ENCODE measurements at regions not wholly inside any gene's neighbourhood (a gene's known extent, or its start where the extent isn't known, plus 50 kb on each side); places are given as distances from the start of the nearest gene placed in this dataset.
A peak's percentile ranks its signal among the peaks of the same experiment; 100 is the strongest.
"Not testable (repeated sequence)": the region's sequence is repeated elsewhere in the genome, so short reads cannot be mapped to it uniquely, and the experiment has no call there.

GRCh38 chr11:37170311-37170710, 572.3 kb upstream of the RAG2 start:
- no peaks in the 10 kb centered on the region for H3K36me3 Mint-ChIP-seq
- no peaks in the 10 kb centered on the region for H3K27me3 Mint-ChIP-seq
- H3K9me3 Mint-ChIP-seq, result peaks cover 16% of the 10 kb centered on the region
- H3K27ac Mint-ChIP-seq, result no peak overlapping the region
- no peak overlapping the region for H3K4me3 Mint-ChIP-seq
- TF ChIP-seq CTCF (conservative IDR thresholded peaks at IDR 0.05), result no peak
- H3K4me1 Mint-ChIP-seq (ENCODE audit: unreplicated experiment), result peaks cover 2% of the 10 kb centered on the region
- no peak for DNase-seq (ENCODE audit: extremely low spot score, unreplicated experiment)

- DNase-seq (ENCODE audit: extremely low spot score, unreplicated experiment); H3K27me3 Mint-ChIP-seq; H3K4me1 Mint-ChIP-seq (ENCODE audit: unreplicated experiment); H3K4me3 Mint-ChIP-seq; H3K9me3 Mint-ChIP-seq; H3K36me3 Mint-ChIP-seq; H3K27ac Mint-ChIP-seq: not testable (repeated sequence)
Measured at GRCh38 chr11:37145434-37145833, 547.4 kb upstream of the RAG2 start.

- no peak overlapping the region for H3K4me3 Mint-ChIP-seq
- TF ChIP-seq CTCF (conservative IDR thresholded peaks at IDR 0.05), result no peak
- no peak for DNase-seq (ENCODE audit: extremely low spot score, unreplicated experiment)
- no peaks in the 10 kb centered on the region for H3K9me3 Mint-ChIP-seq
- no peak overlapping the region for H3K27ac Mint-ChIP-seq
- no peaks in the 10 kb centered on the region for H3K4me1 Mint-ChIP-seq (ENCODE audit: unreplicated experiment)
- H3K36me3 Mint-ChIP-seq, result no peaks in the 10 kb centered on the region
- no peaks in the 10 kb centered on the region for H3K27me3 Mint-ChIP-seq
Measured at GRCh38 chr11:37142591-37142990, 544.6 kb upstream of the RAG2 start.

- TF ChIP-seq CTCF (conservative IDR thresholded peaks at IDR 0.05), result no peak
- Mint-ChIP-seq H3K4me3 (no peak overlapping the region), H3K9me3 (no peaks in the 10 kb centered on the region), H3K27ac (no peak overlapping the region), H3K27me3 (no peaks in the 10 kb centered on the region), H3K36me3 (no peaks in the 10 kb centered on the region), H3K4me1 (ENCODE audit: unreplicated experiment) (no peaks in the 10 kb centered on the region)
- DNase-seq (ENCODE audit: extremely low spot score, unreplicated experiment), result no peak
Measured at GRCh38 chr11:37141707-37142106, 543.7 kb upstream of the RAG2 start.

- not testable (repeated sequence) for H3K4me1 Mint-ChIP-seq (ENCODE audit: unreplicated experiment); DNase-seq (ENCODE audit: extremely low spot score, unreplicated experiment); H3K27ac Mint-ChIP-seq; H3K36me3 Mint-ChIP-seq; H3K27me3 Mint-ChIP-seq
- H3K9me3 Mint-ChIP-seq, result peaks cover 11% of the 10 kb centered on the region
- peak overlapping the region; percentile 12 for H3K4me3 Mint-ChIP-seq
Measured at GRCh38 chr11:37135606-37136005, 537.6 kb upstream of the RAG2 start.

- Mint-ChIP-seq H3K27ac (no peak overlapping the region), H3K36me3 (no peaks in the 10 kb centered on the region), H3K4me1 (ENCODE audit: unreplicated experiment) (no peaks in the 10 kb centered on the region), H3K9me3 (peaks cover 12% of the 10 kb centered on the region), H3K27me3 (no peaks in the 10 kb centered on the region), H3K4me3 (no peak overlapping the region)
- DNase-seq (ENCODE audit: extremely low spot score, unreplicated experiment), result no peak
- TF ChIP-seq CTCF (conservative IDR thresholded peaks at IDR 0.05), result no peak
Measured at GRCh38 chr11:37134637-37135036, 536.6 kb upstream of the RAG2 start.

- Mint-ChIP-seq H3K4me3 (no peak overlapping the region), H3K4me1 (ENCODE audit: unreplicated experiment) (peaks cover 5% of the 10 kb centered on the region), H3K36me3 (no peaks in the 10 kb centered on the region), H3K27ac (peak overlapping the region; percentile 12), H3K27me3 (no peaks in the 10 kb centered on the region), H3K9me3 (peaks cover 3% of the 10 kb centered on the region)
- DNase-seq (ENCODE audit: extremely low spot score, unreplicated experiment), result no peak
- no peak for TF ChIP-seq CTCF (conservative IDR thresholded peaks at IDR 0.05)
Measured at GRCh38 chr11:37124384-37124783, 526.3 kb upstream of the RAG2 start.
